Right lobe of liver (tissue), 6 donors: ENCODE measurements at regions not wholly inside any gene's neighbourhood (a gene's known extent, or its start where the extent isn't known, plus 50 kb on each side); places are given as distances from the start of the nearest gene placed in this dataset.

Experiments used
- ATAC-seq, 4 donors: fragments of 200-7000 bp; cut with Tn5 transposase; one replicate each; pipeline ENCODE4 v1.9.1; 2020; ENCODE audit warnings: mild to moderate bottlenecking in 4 of 4, moderate library complexity in 4 of 4
- DNase-seq, 3 donors: peaks; one replicate each; pipeline ENCODE4 v3.0.0-alpha.2; 2020
- H3K27ac ChIP-seq, 3 donors: fragments of 200-600 bp; one replicate each; pipeline ENCODE4 v1.8.0; 2022
- H3K27me3 ChIP-seq, 2 donors: fragments of 200-600 bp; one replicate each; pipeline ENCODE4 v1.8.0; 2022
- H3K36me3 ChIP-seq, 4 donors: fragments of 200-600 bp; sonication (generic) in 1 of 4; one replicate each; pipeline versions ENCODE4 v1.5.1 to v1.8.0; 2017 to 2022; ENCODE audit warnings: control low read depth in 1 of 4
- H3K4me1 ChIP-seq, 4 donors: fragments of 200-600 bp; sonication (generic) in 1 of 4; one replicate each; pipeline versions ENCODE4 v1.5.1 to v1.8.0; 2017 to 2022; ENCODE audit warnings: control low read depth in 1 of 4
- H3K4me3 ChIP-seq, 3 donors: fragments of 200-600 bp; one replicate each; pipeline ENCODE4 v1.8.0; 2022
- H3K9me3 ChIP-seq, 4 donors: fragments of 200-600 bp; sonication (generic) in 1 of 4; one replicate each; pipeline versions ENCODE4 v1.5.1 to v1.8.0; 2017 to 2022; ENCODE audit warnings: control low read depth in 1 of 4
- CTCF ChIP-seq, 4 donors: fragments of 200-600 bp in 3 of 4; fragments of 450-650 bp in 1 of 4; IDR thresholded peaks; one replicate each; pipeline versions ENCODE4 v1.5.1 to v1.8.0; 2016 to 2022; ENCODE audit warnings: antibody characterized with exemption in 4 of 4, mild to moderate bottlenecking in 2 of 4
- POLR2A ChIP-seq: fragments of 450-650 bp; IDR thresholded peaks from one replicate; pipeline ENCODE4 v1.6.1; 2017; ENCODE audit warnings: antibody characterized with exemption, mild to moderate bottlenecking
- WGBS: methylation state at CpG from one replicate; pipeline ENCODE4 v1.1.6; 2018; ENCODE audit warnings: low coverage, low lambda C conversion rate; ENCODE audit not compliant: insufficient coverage; ENCODE audit errors: missing lambda C conversion rate; 5-methylcytosine and 5-hydroxymethylcytosine counted together
- intact Hi-C, 2 donors: fragments of 100-400 bp; cut with DNase I; formaldehyde crosslinking; loops; one replicate each; pipeline versions ENCODE4 v1.11.2 to v1.14.1; 2022
- donor health status: DM: no; HTN: yes; CAD: no.
- donor health status: DM: no; HTN: no; CAD: no.
- donor health status: DM: no; HTN: no; CAD: no.
- donor health status: DM: no; HTN: yes; CAD: no.
- donor health status: DM: no; HTN: yes; CAD: no.

GRCh38 chr4:179762840-179763239 is 2320.6 kb upstream of the AGA start:
- Histone ChIP-seq H3K36me3 (no peaks in the 10 kb centered on the region), H3K27me3 (no peaks in the 10 kb centered on the region), H3K4me1 (no peaks in the 10 kb centered on the region), H3K4me3 (no peak overlapping the region), H3K27ac (no peak overlapping the region), H3K9me3 (no peaks in the 10 kb centered on the region)
- intact Hi-C loops: no loop called here
- ATAC-seq: no peak
- no peak for DNase-seq
- WGBS: 58% methylated on average over 5 of the region's 5 CpGs
- TF ChIP-seq POLR2A: no peak

GRCh38 chr4:179766938-179767337 is 2324.7 kb upstream of the AGA start:
- Histone ChIP-seq H3K27ac (no peak overlapping the region), H3K4me3 (no peak overlapping the region), H3K36me3 (no peaks in the 10 kb centered on the region), H3K4me1 (no peaks in the 10 kb centered on the region), H3K9me3 (no peaks in the 10 kb centered on the region), H3K27me3 (no peaks in the 10 kb centered on the region)
- TF ChIP-seq CTCF (IDR thresholded peaks at IDR 0.05) (no peak), POLR2A (no peak)
- ATAC-seq (no peak), DNase-seq (no peak)
- 41% methylated on average over 2 of the region's 4 CpGs for WGBS
- intact Hi-C loops: no loop called here

GRCh38 chr4:179768996-179769395 is 2326.8 kb upstream of the AGA start:
- H3K4me3 ChIP-seq: no peak overlapping the region
- DNase-seq (no peak), ATAC-seq (no peak)
- intact Hi-C loops: no loop called here
- H3K9me3 ChIP-seq: no peaks in the 10 kb centered on the region
- H3K27ac ChIP-seq: no peak overlapping the region
- no peaks in the 10 kb centered on the region for H3K4me1 ChIP-seq
- H3K27me3 ChIP-seq: no peaks in the 10 kb centered on the region
- TF ChIP-seq POLR2A: no peak
- no peak for TF ChIP-seq CTCF (IDR thresholded peaks at IDR 0.05)
- WGBS: 39% methylated on average over 3 of the region's 3 CpGs
- no peaks in the 10 kb centered on the region for H3K36me3 ChIP-seq

- TF ChIP-seq POLR2A (no peak), CTCF (IDR thresholded peaks at IDR 0.05) (no peak)
- intact Hi-C loops: no loop called here
- Histone ChIP-seq H3K9me3 (no peaks in the 10 kb centered on the region), H3K36me3 (no peaks in the 10 kb centered on the region), H3K4me1 (no peaks in the 10 kb centered on the region), H3K27me3 (no peaks in the 10 kb centered on the region), H3K4me3 (no peak overlapping the region), H3K27ac (no peak overlapping the region)
- DNase-seq (no peak), ATAC-seq (no peak)
- WGBS: 43% methylated on average over 5 of the region's 5 CpGs
Observed at GRCh38 chr4:179797738-179798137, 2355.5 kb upstream of the AGA start.

- DNase-seq (no peak), ATAC-seq (no peak)
- Histone ChIP-seq H3K36me3 (no peaks in the 10 kb centered on the region), H3K4me3 (no peak overlapping the region), H3K9me3 (no peaks in the 10 kb centered on the region), H3K4me1 (no peaks in the 10 kb centered on the region), H3K27ac (no peak overlapping the region), H3K27me3 (no peaks in the 10 kb centered on the region)
- intact Hi-C loops: no loop called here
- WGBS: 35% methylated on average over 1 of the region's 1 CpG
- TF ChIP-seq POLR2A (no peak), CTCF (IDR thresholded peaks at IDR 0.05) (no peak)
Observed at GRCh38 chr4:179803857-179804256, 2361.6 kb upstream of the AGA start.
